Cardiac fibroblast (primary cell): ENCODE measurements at regions not wholly inside any gene's neighbourhood (a gene's known extent, or its start where the extent isn't known, plus 50 kb on each side); places are given as distances from the start of the nearest gene placed in this dataset.

Experiments
- DNase-seq, 2 donors: peaks; one replicate each; pipeline versions ENCODE4 v3.0.0 to v3.0.0-alpha.2; 2010; ENCODE audit warnings: low read depth in 2 of 2
- H3K4me3 ChIP-seq, 2 donors: replicated peaks in 1 of 2; 1 replicate in 1 of 2; 2 replicates in 1 of 2; pipeline ENCODE4 v1.5.1; 2011; ENCODE audit warnings: low read depth in 2 of 2, low read length in 2 of 2, mild to moderate bottlenecking in 2 of 2, moderate library complexity in 1 of 2
- CTCF ChIP-seq: IDR thresholded peaks from one replicate; pipeline ENCODE4 v1.5.1; 2011; ENCODE audit warnings: low read depth, mild to moderate bottlenecking, low read length, inconsistent platforms

GRCh38 chr13:74912898-74913297 is 569.1 kb downstream of the TBC1D4 start:
- no peak for DNase-seq
- no peak overlapping the region for H3K4me3 ChIP-seq
- no peak for TF ChIP-seq CTCF

GRCh38 chr13:74910415-74910814 is 571.6 kb downstream of the TBC1D4 start:
- TF ChIP-seq CTCF = no peak
- no peak for DNase-seq
- no peak overlapping the region for H3K4me3 ChIP-seq

- no peak for TF ChIP-seq CTCF
These were observed 574.2 kb downstream of the TBC1D4 start for GRCh38 chr13:74907788-74908187.

GRCh38 chr13:74904556-74904955 is 577.4 kb downstream of the TBC1D4 start:
- H3K4me3 ChIP-seq = no peak overlapping the region

More at GRCh38 chr13:74907788-74908187, 574.2 kb downstream of the TBC1D4 start:
- DNase-seq = peak; percentile 19 to 28
- no peak overlapping the region for H3K4me3 ChIP-seq

GRCh38 chr13:74895042-74895796 is 586.8 kb downstream of the TBC1D4 start:
- no peak overlapping the region for H3K4me3 ChIP-seq
- no peak for TF ChIP-seq CTCF
- no peak for DNase-seq

More at GRCh38 chr13:74904556-74904955, 577.4 kb downstream of the TBC1D4 start:
- no peak for TF ChIP-seq CTCF
- no peak for DNase-seq

GRCh38 chr13:74892096-74892495 is 589.9 kb downstream of the TBC1D4 start:
- DNase-seq = peak in 1 of 2 donors; percentile 6
- no peak for TF ChIP-seq CTCF
- H3K4me3 ChIP-seq = no peak overlapping the region
